H1 (cell line): ENCODE measurements at regions not wholly inside any gene's neighbourhood (a gene's known extent, or its start where the extent isn't known, plus 50 kb on each side); places are given as distances from the start of the nearest gene placed in this dataset.

Experiments
- CTCF ChIA-PET: fragments of 300-600 bp; sonication (Branson Sonifier 250); formaldehyde crosslinking; loops from one replicate; lab custom pipeline; 2021; ENCODE audit not compliant: partially characterized antibody; lab: Charles Lee
- POLR2A ChIA-PET: fragments of 300-600 bp; sonication (Branson Sonifier 250); formaldehyde crosslinking; loops from one replicate; lab custom pipeline; 2021; ENCODE audit warnings: inconsistent platforms; ENCODE audit not compliant: partially characterized antibody; lab: Charles Lee
- DNase-seq, 2 experiments: peaks; one replicate each; pipeline versions ENCODE4 v3.0.0 to v3.0.0-alpha.2; 2010 to 2022; ENCODE audit warnings: low spot score in 2 of 2, low read depth in 1 of 2, mixed read lengths in 1 of 2
- FAIRE-seq: peaks from 2 replicates; lab custom pipeline; 2011; peaks lifted over from hg19 to GRCh38; lab: Jason Lieb, UNC
- H2AFZ ChIP-seq: 2 replicates; pipeline ENCODE4 v1.8.1; 2012; ENCODE audit warnings: low read length, inconsistent platforms
- H2AK5ac ChIP-seq: 2 replicates; pipeline ENCODE4 v1.6.1; 2013; ENCODE audit warnings: low read depth, low read length
- H2BK120ac ChIP-seq: replicated peaks from 2 replicates; pipeline ENCODE3; 2013; ENCODE audit warnings: low read depth, low read length, inconsistent platforms
- H2BK12ac ChIP-seq: 2 replicates; pipeline ENCODE4 v1.6.1; 2013; ENCODE audit warnings: low read depth, low read length
- H2BK15ac ChIP-seq: 2 replicates; pipeline ENCODE4 v1.6.1; 2013; ENCODE audit warnings: low read length
- H2BK20ac ChIP-seq: 2 replicates; pipeline ENCODE4 v1.6.1; 2013; ENCODE audit warnings: low read length
- H2BK5ac ChIP-seq: 2 replicates; pipeline ENCODE4 v1.6.1; 2013; ENCODE audit warnings: low read depth, low read length
- H3K14ac ChIP-seq: 2 replicates; pipeline ENCODE4 v1.6.1; 2013; ENCODE audit warnings: inconsistent platforms; ENCODE audit not compliant: insufficient read length
- H3K18ac ChIP-seq: 2 replicates; pipeline ENCODE4 v1.6.1; 2013; ENCODE audit warnings: low read length; ENCODE audit errors: extremely low read depth
- H3K23ac ChIP-seq: 2 replicates; pipeline ENCODE4 v1.6.1; 2013; ENCODE audit warnings: inconsistent platforms; ENCODE audit not compliant: insufficient read length
- H3K23me2 ChIP-seq: 2 replicates; pipeline ENCODE4 v1.6.1; 2013; ENCODE audit warnings: low read depth, low read length
- H3K27ac ChIP-seq: 2 replicates; pipeline ENCODE4 v1.6.1; 2011; ENCODE audit warnings: low read depth, low read length, inconsistent platforms
- H3K27me3 ChIP-seq, 4 experiments: replicated peaks in 1 of 4; 1 replicate in 1 of 4; 2 replicates in 3 of 4; pipeline versions ENCODE4 v1.6.1 to v1.8.1; 2011 to 2013; ENCODE audit warnings: low read length in 3 of 4, mild to moderate bottlenecking in 3 of 4, inconsistent platforms in 2 of 4, mixed read lengths in 2 of 4, moderate library complexity in 1 of 4; ENCODE audit not compliant: control insufficient read depth in 3 of 4, insufficient read depth in 3 of 4; ENCODE audit errors: extremely low read depth in 1 of 4
- H3K36me3 ChIP-seq, 4 experiments: 2 replicates each; pipeline versions ENCODE4 v1.6.1 to v1.8.1; 2011 to 2013; ENCODE audit warnings: mild to moderate bottlenecking in 4 of 4, low read length in 3 of 4, moderate library complexity in 2 of 4, control low read depth in 1 of 4, inconsistent platforms in 1 of 4; ENCODE audit not compliant: insufficient read depth in 4 of 4, control insufficient read depth in 2 of 4
- H3K4ac ChIP-seq: replicated peaks from 2 replicates; pipeline ENCODE3; 2013; ENCODE audit warnings: low read length, low read depth, mixed read lengths, inconsistent platforms; ENCODE audit not compliant: insufficient read length
- H3K4me1 ChIP-seq, 4 experiments: replicated peaks in 1 of 4; 1 replicate in 1 of 4; 2 replicates in 3 of 4; pipeline versions ENCODE4 v1.6.1 to v1.8.1; 2011 to 2013; ENCODE audit warnings: low read length in 3 of 4, inconsistent platforms in 2 of 4, mixed read lengths in 1 of 4; ENCODE audit not compliant: insufficient read depth in 4 of 4, control insufficient read depth in 3 of 4
- H3K4me2 ChIP-seq, 2 experiments: 2 replicates each; pipeline versions ENCODE4 v1.6.1 to v1.8.1; 2011 to 2013; ENCODE audit warnings: low read depth in 2 of 2, low read length in 2 of 2, control low read depth in 1 of 2, inconsistent platforms in 1 of 2, mild to moderate bottlenecking in 1 of 2; ENCODE audit not compliant: insufficient read depth in 1 of 2
- H3K4me3 ChIP-seq, 4 experiments: fragments of 200-600, 300-600 bp in 1 of 4; sonication (generic), shearing (Covaris generic), sonication (Bioruptor Twin) in 1 of 4; 2 replicates each; pipeline versions ENCODE4 v1.5.1 to v1.8.1; 2011 to 2016; ENCODE audit warnings: low read length in 4 of 4, low read depth in 3 of 4, control low read depth in 2 of 4, inconsistent platforms in 2 of 4, mild to moderate bottlenecking in 2 of 4, mixed read lengths in 1 of 4, moderate library complexity in 1 of 4; ENCODE audit not compliant: insufficient read depth in 2 of 4; ENCODE audit errors: extremely low read depth in 1 of 4
- H3K56ac ChIP-seq: replicated peaks from 2 replicates; pipeline ENCODE3; 2013; ENCODE audit warnings: low read depth, mild to moderate bottlenecking, mixed read lengths, low read length, inconsistent platforms; ENCODE audit not compliant: insufficient read length
- H3K79me1 ChIP-seq: 2 replicates; pipeline ENCODE4 v1.6.1; 2013; ENCODE audit warnings: low read depth, low read length, control low read depth
- H3K79me2 ChIP-seq, 2 experiments: 2 replicates each; pipeline versions ENCODE4 v1.6.1 to v1.8.1; 2012 to 2013; ENCODE audit warnings: low read length in 2 of 2, mild to moderate bottlenecking in 2 of 2, inconsistent platforms in 1 of 2; ENCODE audit not compliant: insufficient read depth in 2 of 2, control insufficient read depth in 1 of 2
- H3K9ac ChIP-seq, 4 experiments: replicated peaks in 1 of 4; 1 replicate in 1 of 4; 2 replicates in 3 of 4; pipeline versions ENCODE4 v1.6.1 to v1.8.1; 2011 to 2013; ENCODE audit warnings: low read depth in 3 of 4, low read length in 3 of 4, control low read depth in 2 of 4, mild to moderate bottlenecking in 2 of 4, moderate library complexity in 2 of 4, inconsistent platforms in 1 of 4; ENCODE audit errors: extremely low read depth in 1 of 4
- H3K9me3 ChIP-seq, 2 experiments: 2 replicates each; pipeline versions ENCODE4 v1.6.1 to v1.8.1; 2012 to 2013; ENCODE audit warnings: mild to moderate bottlenecking in 2 of 2, moderate library complexity in 2 of 2, control low read depth in 1 of 2, inconsistent platforms in 1 of 2, low read depth in 1 of 2, low read length in 1 of 2, mixed read lengths in 1 of 2; ENCODE audit not compliant: insufficient read depth in 2 of 2
- H4K20me1 ChIP-seq, 2 experiments: replicated peaks in 1 of 2; 2 replicates each; pipeline versions ENCODE3 to v1.8.1; 2011 to 2013; ENCODE audit warnings: inconsistent platforms in 2 of 2, low read length in 2 of 2, mild to moderate bottlenecking in 1 of 2; ENCODE audit not compliant: insufficient read depth in 2 of 2, control insufficient read depth in 1 of 2
- H4K5ac ChIP-seq: 2 replicates; pipeline ENCODE4 v1.6.1; 2013; ENCODE audit warnings: low read length, low read depth, mixed read lengths, inconsistent platforms; ENCODE audit not compliant: insufficient read length
- H4K8ac ChIP-seq: 2 replicates; pipeline ENCODE4 v1.8.0; 2013; ENCODE audit warnings: mild to moderate bottlenecking, moderate library complexity, low read length, inconsistent platforms; ENCODE audit not compliant: insufficient read depth; ENCODE audit errors: extremely low read depth
- H4K91ac ChIP-seq: replicated peaks from 2 replicates; pipeline ENCODE3; 2013; ENCODE audit warnings: low read length, mixed read lengths, inconsistent platforms; ENCODE audit not compliant: insufficient read length
- BACH1 ChIP-seq: IDR thresholded peaks from 2 replicates; pipeline ENCODE4 v1.6.1; 2012; ENCODE audit warnings: low read length, improper control_type of control experiment
- CHD2 ChIP-seq: IDR thresholded peaks from 2 replicates; pipeline ENCODE4 v1.6.1; 2012; ENCODE audit warnings: low read length, improper control_type of control experiment
- GTF2F1 ChIP-seq: IDR thresholded peaks from 2 replicates; pipeline ENCODE4 v1.6.1; 2012; ENCODE audit warnings: low read depth, low read length, improper control_type of control experiment, borderline replicate concordance
- JUND ChIP-seq: IDR thresholded peaks from 2 replicates; pipeline ENCODE4 v1.6.1; 2011; ENCODE audit warnings: mild to moderate bottlenecking, improper control_type of control experiment, low read length
- POLR2AphosphoS5 ChIP-seq: IDR thresholded peaks from 2 replicates; pipeline ENCODE4 v1.6.1; 2011; ENCODE audit warnings: low read depth, low read length
- RAD21 ChIP-seq, 2 experiments: IDR thresholded peaks in 1 of 2; conservative IDR thresholded peaks in 1 of 2; 2 replicates each; pipeline ENCODE4 v1.6.1; 2011; ENCODE audit warnings: low read depth in 2 of 2, low read length in 2 of 2, improper control_type of control experiment in 1 of 2, inconsistent platforms in 1 of 2, mild to moderate bottlenecking in 1 of 2, moderate library complexity in 1 of 2
- RBBP5 ChIP-seq: IDR thresholded peaks from 2 replicates; pipeline ENCODE4 v1.7.1; 2012; ENCODE audit warnings: low read depth, mild to moderate bottlenecking, inconsistent platforms, low read length, moderate library complexity, borderline replicate concordance
- TCF12 ChIP-seq: IDR thresholded peaks from 2 replicates; pipeline ENCODE4 v1.6.1; 2011; ENCODE audit warnings: low read depth, mild to moderate bottlenecking, low read length
- WGBS, 2 experiments: shearing (Covaris generic) in 1 of 2; methylation state at CpG; one replicate each; pipeline versions ENCODE4 v1.1.6 to v1.1.7; 2013 to 2015; ENCODE audit warnings: low lambda C conversion rate in 2 of 2, mixed read lengths in 2 of 2, inconsistent platforms in 1 of 2, low coverage in 1 of 2, missing lambda C conversion rate in 1 of 2; ENCODE audit not compliant: insufficient replicate concordance in 2 of 2, insufficient coverage in 1 of 2, insufficient read length in 1 of 2; ENCODE audit errors: extremely low coverage in 1 of 2, missing lambda C conversion rate in 1 of 2; 5-methylcytosine and 5-hydroxymethylcytosine counted together
- TF ChIP-seq, protein P1 (sequence below), 3 experiments: IDR thresholded peaks; 1 replicate in 2 of 3; 2 replicates in 1 of 3; pipeline versions ENCODE4 v1.5.1 to v1.6.1; 2011; ENCODE audit warnings: low read length in 3 of 3, mild to moderate bottlenecking in 3 of 3, inconsistent platforms in 2 of 3, low read depth in 1 of 3, moderate library complexity in 1 of 3; ENCODE audit not compliant: insufficient read depth in 1 of 3; ENCODE audit errors: control extremely low read depth in 1 of 3
- TF ChIP-seq, protein P2 (sequence below): IDR thresholded peaks from 2 replicates; pipeline ENCODE4 v1.6.1; 2012; ENCODE audit warnings: inconsistent platforms

GRCh38 chr6:74091136-74091793, 395.3 kb downstream of the CD109 start:
- Histone ChIP-seq H2BK20ac (no peak overlapping the region), H3K79me1 (no peaks in the 10 kb centered on the region), H3K18ac (no peak overlapping the region), H3K36me3 (no peaks in the 10 kb centered on the region), H3K9me3 (no peaks in the 10 kb centered on the region), H4K20me1 (no peaks in the 10 kb centered on the region), H3K27ac (no peak overlapping the region), H4K5ac (no peak overlapping the region), H3K4me2 (no peak overlapping the region), H3K23ac (no peak overlapping the region), H3K9ac (no peak overlapping the region), H3K79me2 (no peaks in the 10 kb centered on the region), H2BK15ac (no peak overlapping the region), H3K4ac (no peak overlapping the region), H4K8ac (no peak overlapping the region), H3K4me1 (no peaks in the 10 kb centered on the region), H2AFZ (peak overlapping the region; percentile 6; the same call in 1 of the 2 replicates), H3K56ac (no peak overlapping the region), H2BK12ac (no peak overlapping the region), H3K4me3 (no peak overlapping the region), H3K23me2 (no peaks in the 10 kb centered on the region), H2AK5ac (no peak overlapping the region), H3K27me3 (no peaks in the 10 kb centered on the region), H2BK120ac (no peak overlapping the region), H4K91ac (no peak overlapping the region), H2BK5ac (no peak overlapping the region), H3K14ac (no peak overlapping the region)
- no peak for TF ChIP-seq CHD2
- TF ChIP-seq RAD21 (IDR thresholded peaks at IDR 0.05 in 1 of 2, conservative IDR thresholded peaks at IDR 0.05 in 1 of 2; ENCODE audit: low read depth in 2 of 2, low read length in 2 of 2), result peak; percentile 61
- TF ChIP-seq, protein P1, sequence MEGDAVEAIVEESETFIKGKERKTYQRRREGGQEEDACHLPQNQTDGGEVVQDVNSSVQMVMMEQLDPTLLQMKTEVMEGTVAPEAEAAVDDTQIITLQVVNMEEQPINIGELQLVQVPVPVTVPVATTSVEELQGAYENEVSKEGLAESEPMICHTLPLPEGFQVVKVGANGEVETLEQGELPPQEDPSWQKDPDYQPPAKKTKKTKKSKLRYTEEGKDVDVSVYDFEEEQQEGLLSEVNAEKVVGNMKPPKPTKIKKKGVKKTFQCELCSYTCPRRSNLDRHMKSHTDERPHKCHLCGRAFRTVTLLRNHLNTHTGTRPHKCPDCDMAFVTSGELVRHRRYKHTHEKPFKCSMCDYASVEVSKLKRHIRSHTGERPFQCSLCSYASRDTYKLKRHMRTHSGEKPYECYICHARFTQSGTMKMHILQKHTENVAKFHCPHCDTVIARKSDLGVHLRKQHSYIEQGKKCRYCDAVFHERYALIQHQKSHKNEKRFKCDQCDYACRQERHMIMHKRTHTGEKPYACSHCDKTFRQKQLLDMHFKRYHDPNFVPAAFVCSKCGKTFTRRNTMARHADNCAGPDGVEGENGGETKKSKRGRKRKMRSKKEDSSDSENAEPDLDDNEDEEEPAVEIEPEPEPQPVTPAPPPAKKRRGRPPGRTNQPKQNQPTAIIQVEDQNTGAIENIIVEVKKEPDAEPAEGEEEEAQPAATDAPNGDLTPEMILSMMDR (IDR thresholded peaks at IDR 0.05; ENCODE audit: control extremely low read depth in 1 of 3, insufficient read depth in 1 of 3, low read depth in 1 of 3, low read length in 3 of 3), result peak in 2 of 3 experiments; percentile 32 to 65; a peak in 2 of 4 replicates
- no peak for TF ChIP-seq TCF12
- TF ChIP-seq BACH1, result no peak
- no peak for TF ChIP-seq POLR2AphosphoS5
- TF ChIP-seq JUND, result no peak
- TF ChIP-seq RBBP5, result no peak
- no peak for TF ChIP-seq GTF2F1
- TF ChIP-seq, protein P2, sequence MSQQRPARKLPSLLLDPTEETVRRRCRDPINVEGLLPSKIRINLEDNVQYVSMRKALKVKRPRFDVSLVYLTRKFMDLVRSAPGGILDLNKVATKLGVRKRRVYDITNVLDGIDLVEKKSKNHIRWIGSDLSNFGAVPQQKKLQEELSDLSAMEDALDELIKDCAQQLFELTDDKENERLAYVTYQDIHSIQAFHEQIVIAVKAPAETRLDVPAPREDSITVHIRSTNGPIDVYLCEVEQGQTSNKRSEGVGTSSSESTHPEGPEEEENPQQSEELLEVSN, result no peak
- WGBS, 2 experiments, result 79% methylated on average over 8 of the region's 8 CpGs; no CpG with 5 or more reads in 1 of the 2 experiments
- CTCF ChIA-PET, result interaction anchor here (0.5 to 4.6 kb wide), 59 partner anchors 8 to 1412 kb away, joined by 3 to 24 read pairs (median 4); no protein-coding TSS in a partner anchor
- peak; percentile 65 for FAIRE-seq
- POLR2A ChIA-PET, result no interaction called here
- no peak for DNase-seq
